ENCODE measurements at regions not wholly inside any gene's neighbourhood (a gene's known extent, or its start where the extent isn't known, plus 50 kb on each side); places are given as distances from the start of the nearest gene placed in this dataset.

- Histone ChIP-seq H4K20me1 (ENCODE audit: control insufficient read depth, extremely low read depth, insufficient read depth, low read length) (no peaks in the 10 kb centered on the region), H3K9me3 (ENCODE audit: control insufficient read depth, low read depth, low read length) (no peaks in the 10 kb centered on the region), H3K79me2 (ENCODE audit: control insufficient read depth, insufficient read depth, low read length) (no peaks in the 10 kb centered on the region), H3K4me2 (ENCODE audit: control insufficient read depth, extremely low read depth, insufficient read depth, low read depth, low read length) (no peak overlapping the region), H2AFZ (ENCODE audit: control insufficient read depth, low read length) (no peak overlapping the region), H3K4me1 (ENCODE audit: control insufficient read depth, extremely low read depth, insufficient read depth, low read length) (no peaks in the 10 kb centered on the region), H3K4me3 (ENCODE audit: control insufficient read depth in 2 of 3, extremely low read depth in 1 of 3, insufficient read depth in 2 of 3, low read depth in 1 of 3, low read length in 3 of 3) (no peak overlapping the region), H3K27ac (ENCODE audit: control insufficient read depth, insufficient read depth, low read length) (no peak overlapping the region), H3K27me3 (ENCODE audit: control insufficient read depth, extremely low read depth, insufficient read depth, low read length) (no peaks in the 10 kb centered on the region), H3K36me3 (ENCODE audit: control insufficient read depth in 2 of 2, extremely low read depth in 1 of 2, insufficient read depth in 2 of 2, low read length in 2 of 2) (no peaks in the 10 kb centered on the region), H3K9me1 (ENCODE audit: control insufficient read depth, extremely low read depth, insufficient read depth, low read length) (no peaks in the 10 kb centered on the region), H3K9ac (ENCODE audit: control insufficient read depth, extremely low read depth, insufficient read depth, low read length) (no peak overlapping the region)
- dilution Hi-C loops (cut with MboI; ENCODE audit: extremely low pct_ligation_motif_present, low sequenced_read_pairs), result no loop called here
- DNase-seq (ENCODE audit: low read depth, low spot score) (no peak), FAIRE-seq (no peak)
- TF ChIP-seq CTCF (optimal IDR thresholded peaks at IDR 0.05 in 1 of 3, IDR thresholded peaks at IDR 0.05 in 1 of 3, conservative IDR thresholded peaks at IDR 0.05 in 1 of 3; ENCODE audit: extremely low read depth in 1 of 3, insufficient read depth in 2 of 3, low read length in 3 of 3), result no peak
- no peak for TF ChIP-seq EZH2 (IDR thresholded peaks at IDR 0.05; ENCODE audit: low read length)
These were observed 731.0 kb upstream of the LRATD1 start for GRCh38 chr2:13901526-13901925.

GRCh38 chr2:13905831-13906230 is 726.7 kb upstream of the LRATD1 start:
- Histone ChIP-seq H3K9me3 (ENCODE audit: control insufficient read depth, low read depth, low read length) (no peaks in the 10 kb centered on the region), H3K4me3 (ENCODE audit: control insufficient read depth in 2 of 3, extremely low read depth in 1 of 3, insufficient read depth in 2 of 3, low read depth in 1 of 3, low read length in 3 of 3) (no peak overlapping the region), H3K9ac (ENCODE audit: control insufficient read depth, extremely low read depth, insufficient read depth, low read length) (no peak overlapping the region), H4K20me1 (ENCODE audit: control insufficient read depth, extremely low read depth, insufficient read depth, low read length) (no peaks in the 10 kb centered on the region), H3K9me1 (ENCODE audit: control insufficient read depth, extremely low read depth, insufficient read depth, low read length) (no peaks in the 10 kb centered on the region), H3K79me2 (ENCODE audit: control insufficient read depth, insufficient read depth, low read length) (no peaks in the 10 kb centered on the region), H3K4me2 (ENCODE audit: control insufficient read depth, extremely low read depth, insufficient read depth, low read depth, low read length) (no peak overlapping the region), H3K36me3 (ENCODE audit: control insufficient read depth in 2 of 2, extremely low read depth in 1 of 2, insufficient read depth in 2 of 2, low read length in 2 of 2) (no peaks in the 10 kb centered on the region), H3K27ac (ENCODE audit: control insufficient read depth, insufficient read depth, low read length) (no peak overlapping the region), H3K4me1 (ENCODE audit: control insufficient read depth, extremely low read depth, insufficient read depth, low read length) (no peaks in the 10 kb centered on the region), H3K27me3 (ENCODE audit: control insufficient read depth, extremely low read depth, insufficient read depth, low read length) (no peaks in the 10 kb centered on the region), H2AFZ (ENCODE audit: control insufficient read depth, low read length) (no peak overlapping the region)
- DNase-seq (ENCODE audit: low read depth, low spot score) (no peak), FAIRE-seq (no peak)
- dilution Hi-C loops (cut with MboI; ENCODE audit: extremely low pct_ligation_motif_present, low sequenced_read_pairs), result no loop called here
- TF ChIP-seq CTCF (optimal IDR thresholded peaks at IDR 0.05 in 1 of 3, IDR thresholded peaks at IDR 0.05 in 1 of 3, conservative IDR thresholded peaks at IDR 0.05 in 1 of 3; ENCODE audit: extremely low read depth in 1 of 3, insufficient read depth in 2 of 3, low read length in 3 of 3) (no peak), EZH2 (IDR thresholded peaks at IDR 0.05; ENCODE audit: low read length) (no peak)
